Cardiac muscle cell (in vitro differentiated cells and primary cell): ENCODE measurements at regions not wholly inside any gene's neighbourhood (a gene's known extent, or its start where the extent isn't known, plus 50 kb on each side); places are given as distances from the start of the nearest gene placed in this dataset.

Experiments used
- DNase-seq, 2 donors: peaks; one replicate each; pipeline versions ENCODE4 v3.0.0 to v3.0.0-alpha.2; 2010 to 2017; ENCODE audit warnings: low read depth in 1 of 2, low spot score in 1 of 2
- H3K27ac ChIP-seq: fragments of 200-600 bp; sonication (generic); 2 replicates; pipeline ENCODE4 v1.5.1; 2016
- H3K27me3 ChIP-seq: fragments of 200-600 bp; sonication (generic); 2 replicates; pipeline ENCODE4 v1.6.0; 2016; ENCODE audit warnings: control low read depth
- H3K36me3 ChIP-seq: fragments of 200-600 bp; sonication (generic); 2 replicates; pipeline ENCODE4 v1.5.1; 2016; ENCODE audit warnings: control low read depth
- H3K4me1 ChIP-seq: fragments of 200-600 bp; sonication (generic); 2 replicates; pipeline ENCODE4 v1.8.1; 2017; ENCODE audit warnings: low read depth, mild to moderate bottlenecking, mixed run types
- H3K4me3 ChIP-seq: fragments of 200-600 bp; sonication (generic); 2 replicates; pipeline ENCODE4 v1.5.1; 2016; ENCODE audit warnings: mild to moderate bottlenecking
- H3K9me3 ChIP-seq: fragments of 200-600 bp; sonication (generic); 2 replicates; pipeline ENCODE4 v1.5.1; 2017; ENCODE audit warnings: low read depth, mild to moderate bottlenecking, control low read depth
- TF ChIP-seq, protein P1 (sequence below): IDR thresholded peaks from 2 replicates; pipeline ENCODE4 v1.5.1; 2012; ENCODE audit warnings: low read depth, mild to moderate bottlenecking, low read length

DNA sequence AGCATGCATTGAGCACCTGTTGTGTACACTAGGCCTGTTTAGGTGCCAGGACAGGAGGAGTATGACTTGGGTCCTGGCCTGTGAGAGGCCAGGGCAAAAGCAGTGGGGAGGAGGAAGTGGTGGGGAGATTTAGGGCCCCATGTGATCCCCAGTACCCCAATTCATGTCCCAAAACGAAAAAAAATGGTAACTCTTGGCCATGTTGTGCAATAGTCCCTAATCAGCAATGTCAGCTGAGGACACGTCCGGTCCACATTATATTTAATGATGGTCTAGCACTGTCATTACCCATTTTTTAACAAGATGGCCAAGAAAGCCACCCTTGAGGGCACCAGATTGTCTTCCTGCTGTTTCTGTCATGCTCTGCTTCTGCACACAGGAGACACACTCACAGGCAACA is 142.0 kb upstream of the RET start:
- Histone ChIP-seq H3K9me3 (no peaks in the 10 kb centered on the region), H3K4me1 (no peaks in the 10 kb centered on the region), H3K4me3 (no peak overlapping the region), H3K27ac (no peak overlapping the region), H3K27me3 (peaks cover 53% of the 10 kb centered on the region), H3K36me3 (no peaks in the 10 kb centered on the region)
- TF ChIP-seq, protein P1, sequence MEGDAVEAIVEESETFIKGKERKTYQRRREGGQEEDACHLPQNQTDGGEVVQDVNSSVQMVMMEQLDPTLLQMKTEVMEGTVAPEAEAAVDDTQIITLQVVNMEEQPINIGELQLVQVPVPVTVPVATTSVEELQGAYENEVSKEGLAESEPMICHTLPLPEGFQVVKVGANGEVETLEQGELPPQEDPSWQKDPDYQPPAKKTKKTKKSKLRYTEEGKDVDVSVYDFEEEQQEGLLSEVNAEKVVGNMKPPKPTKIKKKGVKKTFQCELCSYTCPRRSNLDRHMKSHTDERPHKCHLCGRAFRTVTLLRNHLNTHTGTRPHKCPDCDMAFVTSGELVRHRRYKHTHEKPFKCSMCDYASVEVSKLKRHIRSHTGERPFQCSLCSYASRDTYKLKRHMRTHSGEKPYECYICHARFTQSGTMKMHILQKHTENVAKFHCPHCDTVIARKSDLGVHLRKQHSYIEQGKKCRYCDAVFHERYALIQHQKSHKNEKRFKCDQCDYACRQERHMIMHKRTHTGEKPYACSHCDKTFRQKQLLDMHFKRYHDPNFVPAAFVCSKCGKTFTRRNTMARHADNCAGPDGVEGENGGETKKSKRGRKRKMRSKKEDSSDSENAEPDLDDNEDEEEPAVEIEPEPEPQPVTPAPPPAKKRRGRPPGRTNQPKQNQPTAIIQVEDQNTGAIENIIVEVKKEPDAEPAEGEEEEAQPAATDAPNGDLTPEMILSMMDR = no peak
- DNase-seq = no peak

GRCh38 chr10:42935466-42935865 is 141.4 kb upstream of the RET start:
- Histone ChIP-seq H3K4me3 (no peak overlapping the region), H3K36me3 (no peaks in the 10 kb centered on the region), H3K4me1 (no peaks in the 10 kb centered on the region), H3K9me3 (no peaks in the 10 kb centered on the region), H3K27me3 (peaks cover 53% of the 10 kb centered on the region), H3K27ac (no peak overlapping the region)
- DNase-seq = no peak
- TF ChIP-seq, protein P1 = no peak

GRCh38 chr10:42936580-42936979 is 140.3 kb upstream of the RET start:
- Histone ChIP-seq H3K4me1 (no peaks in the 10 kb centered on the region), H3K27ac (no peak overlapping the region), H3K27me3 (peaks cover 53% of the 10 kb centered on the region), H3K9me3 (no peaks in the 10 kb centered on the region), H3K4me3 (no peak overlapping the region), H3K36me3 (no peaks in the 10 kb centered on the region)
- DNase-seq = no peak
- TF ChIP-seq, protein P1 = no peak

DNA sequence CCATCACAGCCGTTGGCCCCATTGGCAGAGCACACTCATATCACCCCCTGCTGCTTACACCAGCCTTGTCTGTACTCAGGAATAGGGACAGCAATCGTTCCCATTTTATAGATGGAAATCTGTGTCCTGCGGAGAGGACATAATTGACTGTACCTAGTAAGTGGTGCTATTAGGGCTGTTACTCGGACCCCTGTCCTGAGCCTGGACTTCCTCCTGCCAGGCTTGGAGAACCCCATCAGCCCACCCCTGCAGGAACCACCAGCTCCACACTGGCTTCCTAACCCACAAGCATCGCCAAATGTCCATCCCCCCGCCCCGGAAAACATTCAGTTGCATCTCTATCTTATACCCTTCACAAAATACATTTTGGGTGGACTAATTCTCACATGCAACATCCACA is 139.8 kb upstream of the RET start:
- DNase-seq = no peak
- Histone ChIP-seq H3K27ac (no peak overlapping the region), H3K4me3 (no peak overlapping the region), H3K27me3 (peaks cover 48% of the 10 kb centered on the region), H3K4me1 (no peaks in the 10 kb centered on the region), H3K9me3 (no peaks in the 10 kb centered on the region), H3K36me3 (no peaks in the 10 kb centered on the region)
- TF ChIP-seq, protein P1 = no peak

DNA sequence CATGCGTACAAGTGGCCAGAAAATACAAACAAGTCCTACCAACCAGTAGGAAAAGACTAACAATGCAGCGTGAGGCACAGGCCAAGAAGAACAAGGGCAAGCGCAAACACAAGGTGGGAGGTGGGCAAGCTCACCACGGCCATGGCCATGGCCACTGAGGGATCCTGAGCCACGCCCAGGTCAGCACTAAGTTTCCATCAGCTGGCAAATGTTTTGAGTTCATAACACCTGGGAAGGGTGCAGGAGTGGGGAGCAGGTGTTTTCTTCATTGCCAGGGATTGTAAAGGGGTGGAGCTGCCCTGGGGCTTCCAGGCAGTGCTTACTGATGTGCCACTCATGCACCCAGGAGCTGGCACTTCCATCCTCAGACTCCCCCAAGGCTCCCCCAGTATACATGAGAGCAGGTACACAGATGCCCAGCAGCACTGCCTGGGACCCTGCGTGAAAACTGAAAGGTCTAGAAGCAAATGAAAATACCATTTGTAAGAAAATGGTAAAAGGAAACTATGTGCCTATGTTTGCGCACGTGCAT is 139.2 kb upstream of the RET start:
- Histone ChIP-seq H3K9me3 (no peaks in the 10 kb centered on the region), H3K4me1 (no peaks in the 10 kb centered on the region), H3K4me3 (no peak overlapping the region), H3K27ac (no peak overlapping the region), H3K36me3 (no peaks in the 10 kb centered on the region), H3K27me3 (peaks cover 42% of the 10 kb centered on the region)
- TF ChIP-seq, protein P1 = no peak
- DNase-seq = no peak

GRCh38 chr10:42938351-42938750 is 138.5 kb upstream of the RET start:
- TF ChIP-seq, protein P1 = no peak
- peaks cover 35% of the 10 kb centered on the region for H3K27me3 ChIP-seq
- no peak overlapping the region for H3K27ac ChIP-seq
- no peak overlapping the region for H3K4me3 ChIP-seq
- no peaks in the 10 kb centered on the region for H3K4me1 ChIP-seq
- H3K9me3 ChIP-seq = no peaks in the 10 kb centered on the region
- DNase-seq = no peak
- H3K36me3 ChIP-seq = no peaks in the 10 kb centered on the region
